Amniotic stem cell (primary cell): ENCODE measurements at regions not wholly inside any gene's neighbourhood (a gene's known extent, or its start where the extent isn't known, plus 50 kb on each side); places are given as distances from the start of the nearest gene placed in this dataset.
"Not testable (repeated sequence)": the region's sequence is repeated elsewhere in the genome, so short reads cannot be mapped to it uniquely, and the experiment has no call there.

ENCODE experiments used
- DNase-seq: peaks from one replicate; lab custom pipeline; 2025; lab: John Stamatoyannopoulos, UW

DNA sequence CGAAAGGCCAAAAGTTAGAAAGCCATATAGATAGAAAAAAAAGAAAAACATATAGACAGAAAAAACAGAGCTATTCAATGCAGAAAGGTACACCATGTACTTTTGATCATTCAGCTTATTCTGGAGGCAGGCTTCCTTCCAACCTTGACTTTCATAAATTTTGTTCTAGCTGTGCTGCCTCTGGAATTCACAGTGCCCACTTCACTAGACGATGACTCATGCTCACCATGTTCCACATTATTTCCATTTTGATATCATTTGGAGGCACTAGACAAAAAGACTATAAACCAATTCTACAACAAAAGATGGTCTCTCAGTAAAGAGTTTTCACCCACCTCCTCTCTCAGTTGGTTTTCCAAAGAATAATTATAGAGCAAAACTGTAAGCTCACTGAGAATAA, 229.0 kb upstream of the IPO5 start:
- no peak for DNase-seq

GRCh38 chr13:97726664-97727280, 226.7 kb upstream of the IPO5 start:
- DNase-seq, result no peak

DNA sequence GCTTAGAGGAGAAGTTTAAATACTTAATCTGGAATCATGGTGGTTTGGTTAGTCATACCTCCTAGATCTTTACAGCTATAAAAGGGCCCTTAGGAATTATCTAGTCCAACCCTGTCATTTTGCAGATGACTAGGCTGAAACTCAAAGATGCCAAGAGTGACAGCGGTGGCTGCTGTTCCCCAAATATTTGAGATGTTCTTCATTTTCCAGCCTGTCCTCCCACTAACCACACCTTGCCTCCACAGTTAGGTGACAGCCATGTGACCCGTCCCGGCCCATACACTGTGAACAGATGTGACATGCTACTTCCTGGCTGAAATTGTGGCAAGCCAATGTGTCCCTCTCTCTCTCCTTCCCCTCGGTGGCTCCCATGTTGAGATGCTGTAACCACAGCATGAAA, 225.5 kb upstream of the IPO5 start:
- DNase-seq, result no peak

- no peak for DNase-seq
Observed at GRCh38 chr13:97736436-97736835, 217.0 kb upstream of the IPO5 start.

- no peak for DNase-seq
Observed at GRCh38 chr13:97742084-97742483, 211.4 kb upstream of the IPO5 start.

- no peak for DNase-seq
Observed at GRCh38 chr13:97743938-97744337, 209.5 kb upstream of the IPO5 start.

DNA sequence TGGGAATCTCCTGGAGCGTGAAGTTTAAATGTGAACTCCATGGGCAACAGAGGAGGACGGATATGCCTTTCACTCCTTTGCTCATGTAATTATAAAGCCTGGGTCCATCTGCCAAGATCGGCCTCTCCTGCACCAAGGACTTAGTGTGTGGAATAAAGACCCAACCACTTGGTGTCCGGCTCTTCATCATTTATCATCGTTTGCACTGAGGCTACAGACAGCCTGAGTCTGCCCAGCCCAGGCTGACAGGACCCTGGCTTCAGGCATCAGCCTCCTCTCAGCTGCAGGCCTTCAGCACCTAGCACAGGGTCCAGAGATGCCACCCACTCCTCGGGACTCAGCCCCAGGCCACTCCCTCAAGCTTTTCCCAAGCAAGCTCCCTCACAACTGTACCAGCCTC, 206.8 kb upstream of the IPO5 start:
- no peak for DNase-seq

- DNase-seq, result no peak
Observed at GRCh38 chr13:97749174-97749573, 204.3 kb upstream of the IPO5 start.

- no peak for DNase-seq
Observed at GRCh38 chr13:97751477-97751876, 202.0 kb upstream of the IPO5 start.

- no peak for DNase-seq
Observed at GRCh38 chr13:97752961-97753668, 200.4 kb upstream of the IPO5 start.

DNA sequence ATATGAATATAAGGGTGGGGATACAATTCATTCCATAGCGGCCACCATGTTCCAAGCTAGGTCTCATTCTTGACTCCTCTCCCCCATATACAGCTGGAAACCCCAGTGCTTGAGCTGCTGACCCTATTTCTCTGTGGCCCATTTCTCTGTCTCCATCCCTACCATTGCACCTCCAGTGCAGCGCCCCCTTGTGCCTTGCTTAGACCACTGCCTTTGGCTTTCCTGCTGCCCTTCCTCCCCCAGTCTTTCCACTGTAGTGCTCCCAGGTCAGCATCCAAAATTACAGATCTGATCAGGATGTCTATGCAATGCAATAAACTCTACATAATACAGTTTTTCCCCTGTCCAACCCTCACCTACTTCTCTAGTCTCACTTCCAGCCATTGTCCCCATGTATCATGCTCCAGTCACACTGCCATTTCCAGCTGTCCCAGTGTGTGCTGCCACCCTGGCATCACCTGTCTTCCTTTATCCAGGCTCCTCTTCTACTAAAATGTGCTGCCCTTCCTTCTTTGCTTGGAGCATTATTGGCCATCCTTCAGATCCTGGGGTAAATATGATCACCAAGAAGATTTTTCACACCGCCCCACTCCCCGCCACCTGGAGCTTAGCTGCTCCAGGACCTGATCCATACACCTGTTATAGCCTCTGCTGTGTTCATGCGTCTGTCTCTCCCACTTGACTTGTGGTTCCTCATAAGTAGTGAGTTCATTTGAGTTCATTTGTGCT, 199.4 kb upstream of the IPO5 start:
- no peak for DNase-seq

- DNase-seq, result no peak
Observed at GRCh38 chr13:97757807-97758206, 195.7 kb upstream of the IPO5 start.

GRCh38 chr13:97758317-97758716, 195.2 kb upstream of the IPO5 start:
- no peak for DNase-seq

GRCh38 chr13:97761796-97762540, 191.5 kb upstream of the IPO5 start:
- DNase-seq, result no peak

DNA sequence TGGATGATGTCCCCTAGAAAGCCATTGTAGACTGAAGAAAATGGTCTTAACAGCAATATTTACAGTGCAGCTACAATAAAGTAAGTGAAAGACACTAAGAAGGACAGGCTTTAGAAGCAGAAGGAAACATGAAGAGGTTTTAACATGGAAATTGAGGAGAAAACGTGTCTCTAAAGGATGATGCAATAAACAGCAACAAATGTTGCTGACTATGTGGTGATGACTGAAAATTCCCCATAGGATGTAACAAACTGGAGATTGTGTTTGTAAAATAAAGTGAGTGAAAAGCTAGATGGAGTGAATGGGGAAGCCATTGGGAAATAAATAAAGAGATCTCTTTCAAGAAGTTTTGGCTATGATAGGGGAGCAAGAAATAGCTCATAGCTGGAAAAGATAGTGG, 186.7 kb upstream of the IPO5 start:
- no peak for DNase-seq

- DNase-seq, result no peak
Observed at GRCh38 chr13:97768134-97768533, 185.3 kb upstream of the IPO5 start.

DNA sequence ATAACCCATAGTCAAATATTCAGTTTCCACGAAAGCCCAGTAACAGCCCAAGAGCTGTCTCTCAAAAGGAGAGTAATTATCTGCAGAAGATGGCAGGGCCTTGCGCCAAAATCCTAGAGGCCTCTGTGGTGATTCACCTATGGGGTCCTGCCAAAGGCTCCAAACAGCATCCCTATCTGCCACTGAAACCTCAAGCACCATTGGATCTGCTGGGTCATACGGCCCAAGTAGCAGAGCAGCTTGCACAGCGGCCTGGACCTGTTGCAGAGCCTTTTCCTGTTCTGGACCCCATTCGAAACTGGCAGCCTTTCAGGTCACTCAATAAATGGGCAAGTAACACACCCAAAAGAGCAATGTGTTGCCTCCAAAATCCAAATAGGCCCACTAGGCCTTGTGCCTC, 183.2 kb upstream of the IPO5 start:
- DNase-seq, result not testable (repeated sequence)

DNA sequence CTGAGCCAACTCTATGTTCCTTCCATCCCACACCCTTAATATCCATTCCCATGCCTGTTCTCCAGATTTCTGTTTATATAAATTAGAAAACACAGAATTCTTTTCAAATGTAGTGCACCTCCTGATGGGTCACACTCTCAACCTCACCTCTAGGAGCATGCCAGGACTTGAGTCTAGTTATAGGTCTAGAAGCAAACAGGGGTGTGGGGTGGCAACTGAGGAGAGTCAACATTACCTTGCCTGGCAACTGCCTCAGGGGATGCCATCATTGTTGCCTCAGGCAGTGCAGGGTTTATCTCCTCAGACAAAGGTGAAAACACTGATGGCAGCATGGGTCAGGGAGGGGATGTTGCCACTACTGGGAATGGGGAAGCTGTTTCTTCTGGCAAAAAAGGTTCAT, 181.0 kb upstream of the IPO5 start:
- not testable (repeated sequence) for DNase-seq

DNA sequence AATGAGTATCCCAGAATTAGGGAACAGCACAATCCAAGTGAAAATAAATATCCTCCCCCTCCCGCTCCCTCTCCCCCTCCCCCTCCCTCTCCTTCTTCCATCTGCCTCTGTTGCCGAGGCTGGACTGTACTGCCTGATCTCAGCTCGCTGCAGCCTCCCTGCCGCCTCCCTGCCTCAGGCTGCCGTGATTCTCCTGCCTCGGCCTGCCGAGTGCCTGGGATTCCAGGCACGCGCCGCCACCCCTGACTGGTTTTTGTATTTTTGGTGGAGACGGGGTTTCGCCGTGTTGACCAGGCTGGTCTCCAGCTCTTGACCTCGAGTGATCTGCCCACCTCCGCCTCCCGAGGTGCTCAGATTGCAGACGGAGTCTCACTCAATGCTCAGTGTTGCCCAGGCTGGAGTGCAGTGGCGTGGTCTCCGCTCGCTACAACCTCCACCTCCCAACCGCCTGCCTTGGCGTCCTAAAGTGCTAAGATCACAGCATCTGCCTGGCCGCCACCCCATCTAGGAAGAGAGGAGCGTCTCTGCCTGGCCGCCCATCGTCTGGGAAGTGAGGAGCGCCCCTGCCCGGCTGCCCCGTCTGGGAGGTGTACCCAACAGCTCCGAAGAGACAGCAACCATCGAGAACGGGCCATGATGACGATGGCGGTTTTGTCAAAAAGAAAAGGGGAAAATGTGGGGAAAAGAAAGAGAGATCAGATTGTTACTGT, 178.9 kb upstream of the IPO5 start:
- DNase-seq, result not testable (repeated sequence)

DNA sequence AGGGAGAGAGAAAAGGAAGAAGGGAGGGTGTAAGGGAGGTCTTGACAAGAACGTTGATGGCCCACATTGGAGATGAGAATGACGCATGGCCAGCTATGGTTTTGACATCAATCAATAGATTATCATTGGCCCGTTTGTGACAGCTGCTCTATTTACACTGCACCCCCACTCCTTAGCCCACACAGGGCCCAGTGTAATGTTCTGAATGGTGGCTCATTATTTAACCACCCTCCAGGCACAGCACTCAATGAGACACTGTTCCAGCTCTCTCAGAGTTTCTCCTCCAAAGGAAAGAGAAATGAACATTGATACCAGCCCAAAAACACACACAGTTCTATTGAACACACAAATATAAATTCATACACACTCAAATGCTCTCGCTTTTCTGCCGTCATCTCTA, 173.0 kb upstream of the IPO5 start:
- no peak for DNase-seq

DNA sequence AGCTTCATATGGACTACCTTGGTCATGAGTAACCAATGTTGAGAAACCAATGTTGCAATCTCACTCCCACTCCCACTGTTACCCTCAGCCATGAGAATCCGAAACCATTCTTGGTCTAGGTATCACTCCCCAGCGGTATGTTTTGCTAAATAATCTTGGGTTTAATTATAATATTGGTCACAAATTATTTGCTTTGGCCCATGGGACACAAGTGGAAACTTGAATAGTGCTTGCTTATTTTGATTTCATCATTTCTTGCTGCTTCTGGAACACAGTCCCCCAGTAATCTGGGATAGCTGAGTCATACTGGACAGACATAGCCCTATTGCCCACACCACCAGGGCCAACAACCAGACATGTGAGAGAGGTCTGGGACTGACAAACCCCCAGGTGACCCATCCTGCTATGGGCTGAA, 171.6 kb upstream of the IPO5 start:
- no peak for DNase-seq

DNA sequence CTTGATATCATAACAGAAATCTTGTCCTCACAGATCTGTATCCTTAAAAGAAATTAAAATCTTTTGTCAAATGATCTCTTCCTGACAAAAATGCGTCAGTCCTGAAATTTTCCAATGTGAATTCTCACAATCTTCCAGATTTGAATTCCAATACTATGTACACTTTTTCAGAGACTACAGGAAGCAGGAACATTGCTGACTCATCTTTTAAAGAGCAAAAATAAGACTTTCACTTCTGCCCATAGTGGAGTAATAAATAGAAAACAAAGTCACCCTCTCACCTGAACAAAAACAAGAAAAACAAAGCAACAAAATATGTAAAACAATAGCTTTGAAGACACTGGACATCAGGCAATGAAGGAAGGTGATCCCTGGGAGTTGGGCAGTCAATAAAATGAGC, 167.0 kb upstream of the IPO5 start:
- DNase-seq, result no peak
